Activated gamma-delta T cell treated with anti-CD3 and anti-CD28 coated beads, Interleukin-2, amount 50 U/mL, for 16 hours (primary cell): ENCODE measurements at regions not wholly inside any gene's neighbourhood (a gene's known extent, or its start where the extent isn't known, plus 50 kb on each side); places are given as distances from the start of the nearest gene placed in this dataset.

Source experiments
- DNase-seq: peaks from one replicate; pipeline ENCODE4 v3.0.0-alpha.2; 2020; ENCODE audit warnings: low read depth

DNA sequence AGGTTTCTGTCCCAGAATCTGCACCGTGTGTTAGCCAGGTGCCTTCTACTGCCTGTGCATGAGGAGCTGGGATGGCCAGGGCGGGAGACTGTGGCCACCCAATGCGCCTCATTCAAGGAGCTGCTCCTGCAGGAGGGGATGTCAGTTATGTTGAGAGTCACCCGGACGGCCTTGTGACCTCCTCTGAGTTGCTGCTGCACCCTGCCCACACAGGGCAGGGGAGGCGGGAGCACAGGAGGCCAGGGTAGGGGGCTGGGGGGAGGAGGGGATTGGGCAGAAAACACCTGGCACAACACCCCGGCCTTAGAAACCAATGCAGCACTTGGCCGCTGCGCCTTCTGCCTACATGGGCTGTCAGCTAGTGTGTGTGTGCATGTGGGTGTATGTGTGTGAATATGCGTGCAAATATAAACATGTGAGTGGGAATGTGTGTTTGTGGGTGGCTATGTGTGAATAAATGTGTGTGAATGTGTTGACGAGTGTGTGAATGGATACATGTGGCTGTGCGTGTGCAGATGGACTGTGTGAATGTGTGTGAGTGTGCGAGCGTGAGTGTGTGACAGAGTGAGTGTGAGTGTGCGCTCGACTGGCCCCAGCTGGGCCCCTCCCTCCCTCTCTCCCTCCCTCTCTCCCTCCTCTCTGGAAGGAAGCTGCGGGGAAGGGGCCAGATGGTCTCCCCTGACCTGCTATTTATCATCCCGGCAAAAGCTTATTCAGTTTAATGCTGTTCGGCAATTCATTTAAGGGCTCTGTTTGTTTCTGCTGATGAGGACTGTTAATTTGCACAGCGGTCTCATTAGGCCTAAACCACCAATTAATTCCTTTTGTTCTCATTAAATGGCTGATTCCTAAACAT lies 106.9 kb downstream of the TLE3 start:
- no peak for DNase-seq

DNA sequence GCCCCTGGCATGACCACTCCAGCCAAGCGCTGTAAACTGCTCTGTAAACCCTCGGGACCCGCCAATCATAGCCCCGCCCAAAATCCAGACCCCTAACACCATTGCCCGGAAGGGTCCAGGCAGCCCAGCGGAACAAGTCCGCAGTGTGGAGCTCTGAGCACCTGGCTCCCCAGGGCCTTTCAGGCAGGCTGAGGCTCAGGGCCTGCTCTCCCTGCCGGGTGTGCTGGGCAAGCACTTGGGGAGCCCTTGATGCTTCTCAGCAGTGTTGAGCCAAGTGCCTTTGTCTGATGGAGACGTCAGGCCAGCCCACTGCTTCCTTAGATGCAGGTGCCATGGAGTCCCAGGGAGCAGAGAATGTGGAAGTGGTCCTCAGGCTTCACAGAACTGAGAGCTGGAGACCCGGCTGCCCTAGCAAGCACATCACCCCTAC lies 106.2 kb downstream of the TLE3 start:
- DNase-seq, result no peak

DNA sequence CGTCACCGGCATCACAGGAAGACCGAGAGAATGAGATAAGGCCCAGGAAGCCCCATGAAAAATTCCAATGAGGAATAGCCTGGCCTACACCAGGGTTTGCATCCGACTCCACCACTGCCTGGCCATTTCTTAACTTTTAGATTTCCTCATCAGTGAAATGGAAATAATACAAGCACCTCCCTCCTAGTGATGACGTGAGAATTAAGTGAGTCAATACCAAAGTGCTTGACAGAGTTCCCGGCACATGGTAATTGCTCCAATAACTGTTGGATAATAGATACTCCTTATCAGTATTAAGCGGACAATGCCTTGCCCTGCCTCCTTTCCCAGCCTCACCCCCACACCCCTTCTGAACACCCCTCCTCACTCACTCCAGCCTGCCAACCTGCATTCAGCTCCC lies 105.4 kb downstream of the TLE3 start:
- no peak for DNase-seq

DNA sequence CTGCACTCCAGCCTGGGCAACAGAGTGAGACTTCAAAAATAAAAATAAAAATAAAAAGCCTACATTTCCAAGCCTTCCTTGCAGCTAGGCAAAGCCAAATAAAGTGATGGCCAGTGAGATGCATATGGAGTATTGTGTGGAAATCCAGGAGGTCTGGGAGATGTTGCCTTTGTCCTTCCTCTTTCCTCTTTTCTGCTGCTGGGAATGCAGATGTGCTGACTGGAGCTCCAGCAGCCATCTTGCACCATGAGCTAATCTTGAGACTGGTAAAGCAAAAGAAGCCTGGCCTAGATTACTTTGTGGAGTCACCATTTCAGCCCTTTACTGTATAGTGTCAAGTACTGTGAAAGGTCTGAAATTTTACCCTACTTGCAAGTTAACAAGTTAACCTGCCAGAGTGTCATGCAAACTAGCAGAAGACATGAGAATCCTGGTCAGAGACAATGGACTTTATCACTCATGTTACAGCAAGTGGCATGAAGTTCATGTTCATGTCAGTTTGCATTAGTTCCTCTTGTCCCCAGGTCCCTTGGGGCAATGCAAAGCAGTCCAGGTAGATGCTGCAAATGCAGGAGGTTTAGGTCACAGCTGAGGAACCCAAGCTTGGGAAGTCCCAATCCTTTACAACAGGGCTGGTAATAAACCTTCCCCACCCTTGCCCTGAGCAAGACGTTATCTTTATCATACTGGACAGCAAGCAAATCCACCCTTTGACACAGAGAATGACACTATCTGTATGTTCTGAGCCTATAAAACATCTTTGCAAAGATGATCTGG lies 103.1 kb downstream of the TLE3 start:
- DNase-seq, result no peak

DNA sequence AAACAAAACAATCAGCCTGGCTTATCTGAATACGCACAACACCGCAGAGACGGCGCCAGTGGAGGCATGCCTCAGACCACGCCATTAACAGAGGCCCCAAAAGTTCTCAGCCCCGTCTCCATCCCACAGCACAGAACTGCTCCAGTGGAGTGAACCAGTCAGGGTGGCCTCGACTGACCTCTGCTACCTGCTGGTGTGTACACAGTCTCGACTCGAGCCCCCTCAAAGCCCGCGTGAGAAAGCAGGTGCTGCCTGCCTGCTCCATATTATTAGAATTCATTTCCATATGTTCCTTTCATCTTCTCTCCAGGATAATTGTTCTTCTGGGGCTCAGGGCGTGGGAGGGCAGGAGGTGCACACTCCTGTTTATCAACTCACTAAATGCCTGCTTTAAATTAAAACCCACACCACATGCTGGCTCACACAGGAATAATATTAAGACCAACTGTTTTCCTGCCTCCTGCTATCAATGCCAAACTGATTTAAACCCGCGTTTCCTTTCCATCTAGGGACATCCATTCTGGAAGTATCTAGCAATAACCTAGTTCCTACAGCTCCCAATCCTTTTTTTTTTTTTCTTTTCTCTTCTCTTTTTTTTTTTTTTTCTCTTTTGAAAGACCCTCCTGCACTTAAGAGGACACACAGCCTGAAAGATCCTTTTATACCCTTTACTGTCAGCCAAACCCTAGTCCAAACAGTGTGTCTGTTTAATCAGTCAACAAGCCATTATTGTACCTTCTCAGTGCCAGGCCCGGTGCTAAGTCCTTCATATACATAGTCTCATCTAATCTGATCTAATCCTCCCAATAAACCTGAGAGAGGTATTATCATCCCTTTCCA lies 101.2 kb downstream of the TLE3 start:
- DNase-seq, result no peak

DNA sequence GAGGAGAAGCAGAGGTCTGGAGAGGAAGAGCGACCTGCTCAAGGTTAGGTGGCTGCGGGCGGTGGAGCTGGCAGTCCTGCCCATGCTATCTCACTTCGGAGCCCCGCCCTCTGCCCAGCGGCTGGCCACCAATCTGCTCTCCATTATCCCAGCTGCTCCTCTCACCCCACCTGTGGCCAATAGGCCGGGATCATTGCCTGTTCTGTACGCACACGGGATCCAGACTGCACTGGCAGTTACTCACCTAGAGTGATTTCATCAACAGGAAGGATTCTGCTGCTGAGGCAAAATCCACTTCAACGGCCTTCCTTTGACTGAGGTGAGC lies 100.6 kb downstream of the TLE3 start:
- no peak for DNase-seq
